Keratinocyte (primary cell): ENCODE measurements at regions not wholly inside any gene's neighbourhood (a gene's known extent, or its start where the extent isn't known, plus 50 kb on each side); places are given as distances from the start of the nearest gene placed in this dataset.

ENCODE experiments used
- DNase-seq: peaks from one replicate; pipeline ENCODE4 v3.0.0-alpha.2; 2011; ENCODE audit warnings: low read depth, missing footprints, low spot score
- FAIRE-seq: peaks from 2 replicates; lab custom pipeline; 2011; peaks lifted over from hg19 to GRCh38; lab: Jason Lieb, UNC
- H2AFZ ChIP-seq: 2 replicates; pipeline ENCODE4 v1.6.0; 2012; ENCODE audit warnings: low read length, control low read depth, inconsistent platforms; ENCODE audit not compliant: control insufficient read depth
- H3K27ac ChIP-seq: 2 replicates; pipeline ENCODE4 v1.5.1; 2011; ENCODE audit warnings: low read length; ENCODE audit not compliant: control insufficient read depth, insufficient read depth
- H3K27me3 ChIP-seq: 3 replicates; pipeline ENCODE4 v1.6.0; 2011; ENCODE audit warnings: low read length; ENCODE audit not compliant: control insufficient read depth, insufficient read depth; ENCODE audit errors: extremely low read depth
- H3K36me3 ChIP-seq, 2 experiments: 2 replicates in 1 of 2; 3 replicates in 1 of 2; pipeline ENCODE4 v1.5.1; 2011; ENCODE audit warnings: low read length in 2 of 2, mild to moderate bottlenecking in 1 of 2; ENCODE audit not compliant: control insufficient read depth in 2 of 2, insufficient read depth in 2 of 2; ENCODE audit errors: extremely low read depth in 1 of 2
- H3K4me1 ChIP-seq: 3 replicates; pipeline ENCODE4 v1.5.1; 2011; ENCODE audit warnings: low read length; ENCODE audit not compliant: control insufficient read depth, insufficient read depth; ENCODE audit errors: extremely low read depth
- H3K4me2 ChIP-seq: 3 replicates; pipeline ENCODE4 v1.6.0; 2011; ENCODE audit warnings: low read depth, low read length; ENCODE audit not compliant: control insufficient read depth, insufficient read depth; ENCODE audit errors: extremely low read depth
- H3K4me3 ChIP-seq, 3 experiments: fragments of 200-600 bp in 1 of 3; sonication (generic) in 1 of 3; 2 replicates in 2 of 3; 3 replicates in 1 of 3; pipeline ENCODE4 v1.5.1; 2011 to 2016; ENCODE audit warnings: low read length in 3 of 3, mild to moderate bottlenecking in 3 of 3, control low read depth in 2 of 3, inconsistent platforms in 1 of 3, low read depth in 1 of 3, mixed read lengths in 1 of 3, mixed run types in 1 of 3, moderate library complexity in 1 of 3; ENCODE audit not compliant: control insufficient read depth in 2 of 3, insufficient read depth in 2 of 3; ENCODE audit errors: extremely low read depth in 1 of 3
- H3K79me2 ChIP-seq: 2 replicates; pipeline ENCODE4 v1.6.0; 2012; ENCODE audit warnings: low read length; ENCODE audit not compliant: control insufficient read depth, insufficient read depth
- H3K9ac ChIP-seq: 3 replicates; pipeline ENCODE4 v1.6.0; 2011; ENCODE audit warnings: low read length; ENCODE audit not compliant: control insufficient read depth, insufficient read depth; ENCODE audit errors: extremely low read depth
- H3K9me1 ChIP-seq: 3 replicates; pipeline ENCODE4 v1.6.0; 2011; ENCODE audit warnings: low read length; ENCODE audit not compliant: control insufficient read depth, insufficient read depth; ENCODE audit errors: extremely low read depth
- H3K9me3 ChIP-seq: 2 replicates; pipeline ENCODE4 v1.5.1; 2012; ENCODE audit warnings: low read depth, low read length; ENCODE audit not compliant: control insufficient read depth
- H4K20me1 ChIP-seq: 3 replicates; pipeline ENCODE4 v1.6.0; 2011; ENCODE audit warnings: low read length; ENCODE audit not compliant: control insufficient read depth, insufficient read depth; ENCODE audit errors: extremely low read depth
- CTCF ChIP-seq, 3 experiments: IDR thresholded peaks in 1 of 3; conservative IDR thresholded peaks in 1 of 3; optimal IDR thresholded peaks in 1 of 3; 2 replicates in 2 of 3; 3 replicates in 1 of 3; pipeline versions ENCODE3 to v1.5.1; 2011; ENCODE audit warnings: low read length in 3 of 3, mild to moderate bottlenecking in 3 of 3, moderate library complexity in 2 of 3, control low read depth in 1 of 3, inconsistent platforms in 1 of 3; ENCODE audit not compliant: insufficient read depth in 2 of 3; ENCODE audit errors: extremely low read depth in 1 of 3
- EZH2 ChIP-seq: IDR thresholded peaks from one replicate; pipeline ENCODE4 v1.6.1; 2012; ENCODE audit warnings: inconsistent platforms, mild to moderate bottlenecking, low read length, moderate library complexity
- dilution Hi-C: fragments of 300-500 bp; cut with MboI; formaldehyde crosslinking; loops from one replicate; pipeline ENCODE4 v1.7.0; 2020; ENCODE audit warnings: low sequenced_read_pairs; ENCODE audit not compliant: extremely low pct_ligation_motif_present

DNA sequence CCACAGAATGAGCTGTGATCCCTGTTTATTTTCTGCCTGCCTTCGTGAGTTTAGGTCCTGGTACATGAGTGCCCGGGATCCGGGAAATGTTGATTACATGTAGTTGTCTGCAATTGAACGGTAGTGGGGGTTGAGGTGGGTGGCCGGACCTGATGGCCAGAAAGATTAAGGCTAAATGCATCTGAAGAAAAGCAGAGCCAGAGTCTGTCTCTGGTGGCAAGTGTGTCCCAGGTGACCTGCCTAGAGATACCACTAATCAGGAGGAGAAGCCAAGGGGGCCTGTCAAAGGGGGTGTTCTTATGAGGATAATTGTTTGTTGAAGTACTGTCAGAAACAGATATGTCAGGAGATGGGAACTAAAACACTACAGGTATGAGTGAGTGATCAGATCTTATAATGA is 154.0 kb upstream of the ASIC2 start:
- Histone ChIP-seq H3K9me1 (no peaks in the 10 kb centered on the region), H3K4me3 (no peak overlapping the region), H3K27me3 (no peaks in the 10 kb centered on the region), H3K4me2 (no peak overlapping the region), H4K20me1 (no peaks in the 10 kb centered on the region), H3K4me1 (no peaks in the 10 kb centered on the region), H2AFZ (no peak overlapping the region), H3K27ac (no peak overlapping the region), H3K36me3 (no peaks in the 10 kb centered on the region), H3K79me2 (no peaks in the 10 kb centered on the region), H3K9ac (no peak overlapping the region), H3K9me3 (no peaks in the 10 kb centered on the region)
- TF ChIP-seq CTCF (optimal IDR thresholded peaks at IDR 0.05 in 1 of 3, IDR thresholded peaks at IDR 0.05 in 1 of 3, conservative IDR thresholded peaks at IDR 0.05 in 1 of 3; ENCODE audit: extremely low read depth in 1 of 3, insufficient read depth in 2 of 3, low read length in 3 of 3), result no peak
- no peak for TF ChIP-seq EZH2
- FAIRE-seq (no peak), DNase-seq (no peak)
- dilution Hi-C loops, result no loop called here

DNA sequence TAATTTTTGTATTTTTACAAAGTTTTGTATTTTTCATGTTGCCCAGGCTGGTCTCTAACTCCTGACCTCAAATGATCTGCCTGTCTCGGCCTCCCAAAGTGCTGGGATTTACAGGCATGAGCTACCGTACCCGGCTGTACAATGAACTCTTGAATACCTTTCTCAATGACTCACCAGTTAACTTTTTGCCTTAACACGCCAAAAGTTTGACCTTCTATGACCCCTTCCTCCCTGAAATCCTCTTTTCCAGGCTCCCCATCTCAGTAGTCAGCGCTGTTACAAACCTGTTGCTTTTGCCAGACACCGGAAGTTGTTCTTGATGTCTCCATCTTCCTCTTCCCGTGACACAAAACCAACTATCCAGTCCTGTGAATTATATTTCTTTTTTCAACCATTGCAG is 158.1 kb upstream of the ASIC2 start:
- Histone ChIP-seq H4K20me1 (no peaks in the 10 kb centered on the region), H3K9ac (no peak overlapping the region), H3K27ac (no peak overlapping the region), H3K79me2 (no peaks in the 10 kb centered on the region), H3K9me3 (no peaks in the 10 kb centered on the region), H3K4me3 (no peak overlapping the region), H3K4me2 (no peak overlapping the region), H2AFZ (no peak overlapping the region), H3K9me1 (no peaks in the 10 kb centered on the region), H3K36me3 (no peaks in the 10 kb centered on the region), H3K4me1 (no peaks in the 10 kb centered on the region), H3K27me3 (no peaks in the 10 kb centered on the region)
- no peak for FAIRE-seq
- TF ChIP-seq CTCF (optimal IDR thresholded peaks at IDR 0.05 in 1 of 3, IDR thresholded peaks at IDR 0.05 in 1 of 3, conservative IDR thresholded peaks at IDR 0.05 in 1 of 3; ENCODE audit: extremely low read depth in 1 of 3, insufficient read depth in 2 of 3, low read length in 3 of 3) (no peak), EZH2 (no peak)
- no peak for DNase-seq
- dilution Hi-C loops, result no loop called here
